GM12878 (cell line): ENCODE measurements at regions not wholly inside any gene's neighbourhood (a gene's known extent, or its start where the extent isn't known, plus 50 kb on each side); places are given as distances from the start of the nearest gene placed in this dataset.

Source experiments
- ATAC-seq: fragments of 200-7000 bp; cut with Tn5 transposase; 3 replicates; pipeline ENCODE4 v1.9.1; 2020; ENCODE audit warnings: mild to moderate bottlenecking, moderate library complexity
- BruUV-seq: library from RNA; stranded (reverse); fragments of 400-500 nt; replicated peaks from 2 replicates; lab custom pipeline; 2021; lab: Mats Ljungman, UMichigan
- CTCF ChIA-PET: fragments of 300-600 bp; sonication (Branson Sonifier 250); formaldehyde crosslinking; extraction: SDS; loops from one replicate; lab custom pipeline; 2021; ENCODE audit warnings: inconsistent platforms; lab: Yijun Ruan, JAX
- POLR2A ChIA-PET: fragments of 350-600 bp; formaldehyde crosslinking; extraction: SDS; loops from one replicate; lab custom pipeline; 2021; ENCODE audit warnings: inconsistent platforms; lab: Charles Lee
- RAD21 ChIA-PET: fragments of 300-600 bp; sonication (Branson Sonifier 250); formaldehyde crosslinking; loops from one replicate; lab custom pipeline; 2023; ENCODE audit warnings: antibody characterized with exemption; ENCODE audit not compliant: unreplicated experiment; lab: Charles Lee
- SMC1A ChIA-PET: fragments of 300-600 bp; sonication (Branson Sonifier 250); formaldehyde crosslinking; loops from one replicate; lab custom pipeline; 2023; ENCODE audit not compliant: unreplicated experiment, uncharacterized antibody; lab: Charles Lee
- DNase-seq: peaks from one replicate; pipeline ENCODE4 v3.0.0-alpha.2; 2011; ENCODE audit warnings: low read depth, low spot score
- FAIRE-seq: peaks from 3 replicates; lab custom pipeline; 2011; peaks lifted over from hg19 to GRCh38; lab: Jason Lieb, UNC
- H2AFZ ChIP-seq: 2 replicates; pipeline ENCODE4 v1.6.0; 2011; ENCODE audit warnings: low read depth, low read length, control low read depth; ENCODE audit not compliant: control insufficient read depth
- H3K27ac ChIP-seq: 2 replicates; pipeline ENCODE4 v1.5.1; 2011; ENCODE audit warnings: control low read depth; ENCODE audit not compliant: control insufficient read depth, insufficient read depth
- H3K27me3 ChIP-seq, 2 experiments: replicated peaks in 1 of 2; 2 replicates each; pipeline versions ENCODE4 v1.6.0 to v1.6.1; 2011; ENCODE audit warnings: low read length in 1 of 2; ENCODE audit not compliant: control insufficient read depth in 2 of 2, insufficient read depth in 2 of 2
- H3K36me3 ChIP-seq, 2 experiments: 2 replicates each; pipeline ENCODE4 v1.5.1; 2011; ENCODE audit warnings: low read length in 1 of 2; ENCODE audit not compliant: control insufficient read depth in 2 of 2, insufficient read depth in 2 of 2
- H3K4me1 ChIP-seq: 2 replicates; pipeline ENCODE4 v1.6.1; 2011; ENCODE audit warnings: mild to moderate bottlenecking, low read length, moderate library complexity, mixed read lengths; ENCODE audit not compliant: control insufficient read depth, insufficient read depth
- H3K4me2 ChIP-seq: 2 replicates; pipeline ENCODE4 v1.6.0; 2011; ENCODE audit warnings: control low read depth; ENCODE audit not compliant: control insufficient read depth, insufficient read depth
- H3K4me3 ChIP-seq: fragments of 200-600 bp; sonication (generic); 2 replicates; pipeline ENCODE4 v1.5.1; 2016
- H3K79me2 ChIP-seq: 2 replicates; pipeline ENCODE4 v1.6.0; 2011; ENCODE audit warnings: low read length; ENCODE audit not compliant: control insufficient read depth, insufficient read depth
- H3K9ac ChIP-seq: 2 replicates; pipeline ENCODE4 v1.8.0; 2011; ENCODE audit warnings: low read length, control low read depth, mixed read lengths; ENCODE audit not compliant: control insufficient read depth, insufficient read depth
- H3K9me3 ChIP-seq: replicated peaks from 3 replicates; pipeline ENCODE4 v1.5.1; 2011; ENCODE audit warnings: mild to moderate bottlenecking, low read length; ENCODE audit not compliant: control insufficient read depth, insufficient read depth
- H4K20me1 ChIP-seq: 2 replicates; pipeline ENCODE4 v1.6.0; 2011; ENCODE audit not compliant: control insufficient read depth, insufficient read depth
- BHLHE40 ChIP-seq, 2 experiments: fragments of 450-650 bp in 1 of 2; IDR thresholded peaks; 2 replicates each; pipeline ENCODE4 v1.6.1; 2011 to 2017; ENCODE audit warnings: low read depth in 2 of 2, borderline replicate concordance in 1 of 2, improper control_type of control experiment in 1 of 2, low read length in 1 of 2, mild to moderate bottlenecking in 1 of 2
- ETV6 ChIP-seq, 2 experiments: fragments of 450-650 bp in 1 of 2; IDR thresholded peaks in 1 of 2; conservative IDR thresholded peaks in 1 of 2; 2 replicates each; pipeline ENCODE4 v1.6.1; 2014; ENCODE audit warnings: antibody characterized with exemption in 1 of 2, borderline replicate concordance in 1 of 2, low read depth in 1 of 2, mild to moderate bottlenecking in 1 of 2, moderate library complexity in 1 of 2
- MLLT1 ChIP-seq: fragments of 450-650 bp; IDR thresholded peaks from 2 replicates; pipeline ENCODE4 v1.6.1; 2016; ENCODE audit warnings: mild to moderate bottlenecking
- RAD51 ChIP-seq: fragments of 450-650 bp; IDR thresholded peaks from 2 replicates; pipeline ENCODE4 v1.6.1; 2016; ENCODE audit warnings: moderate library complexity, mild to moderate bottlenecking, inconsistent platforms
- ZBTB11 ChIP-seq: fragments of 450-650 bp; formaldehyde crosslinking; IDR thresholded peaks from 2 replicates; pipeline ENCODE4 v1.5.0; 2022; ENCODE audit warnings: mild to moderate bottlenecking, missing genetic modification characterization
- WGBS: methylation state at CpG from one replicate; pipeline ENCODE4 v1.1.6; 2016; ENCODE audit warnings: low lambda C conversion rate; ENCODE audit not compliant: insufficient replicate concordance, insufficient coverage; ENCODE audit errors: missing lambda C conversion rate; 5-methylcytosine and 5-hydroxymethylcytosine counted together
- in situ Hi-C: fragments of 300-500 bp; cut with MboI; formaldehyde crosslinking; loops from 9 replicates; pipeline ENCODE4 v1.14.3; 2018; ENCODE audit warnings: mixed read lengths
- intact Hi-C: fragments of 100-400 bp; cut with micrococcal nuclease; formaldehyde crosslinking; loops from one replicate; pipeline ENCODE4 v1.14.2; 2022; ENCODE audit not compliant: unreplicated experiment

- TF ChIP-seq MLLT1: no peak
Measured at GRCh38 chr1:213429642-213430041, 378.6 kb downstream of the RPS6KC1 start (continued).

GRCh38 chr1:213435715-213436114 lies 384.7 kb downstream of the RPS6KC1 start:
- CTCF ChIA-PET: no interaction called here
- Histone ChIP-seq H3K4me3 (no peak overlapping the region), H4K20me1 (no peaks in the 10 kb centered on the region), H3K27ac (no peak overlapping the region), H3K4me2 (no peak overlapping the region), H3K9me3 (no peaks in the 10 kb centered on the region), H2AFZ (no peak overlapping the region), H3K79me2 (no peaks in the 10 kb centered on the region), H3K27me3 (no peaks in the 10 kb centered on the region), H3K36me3 (no peaks in the 10 kb centered on the region), H3K9ac (no peak overlapping the region), H3K4me1 (no peaks in the 10 kb centered on the region)
- RAD21 ChIA-PET: no interaction called here
- DNase-seq: no peak
- FAIRE-seq: no peak
- no TSS peak for BruUV-seq
- intact Hi-C loops: no loop called here
- TF ChIP-seq ETV6 (conservative IDR thresholded peaks at IDR 0.05 in 1 of 2, IDR thresholded peaks at IDR 0.05 in 1 of 2; ENCODE audit: borderline replicate concordance in 1 of 2, low read depth in 1 of 2): no peak
- TF ChIP-seq ZBTB11 (CRISPR knock-in tag): no peak
- TF ChIP-seq BHLHE40 (IDR thresholded peaks at IDR 0.05; ENCODE audit: borderline replicate concordance in 1 of 2, low read depth in 2 of 2, low read length in 1 of 2): no peak
- no peak for TF ChIP-seq RAD51
- in situ Hi-C loops: no loop called here
- WGBS: 0% methylated on average over 1 of the region's 1 CpG
- POLR2A ChIA-PET: no interaction called here
- no peak for ATAC-seq
- SMC1A ChIA-PET: no interaction called here
